Progenitor cell of endocrine pancreas (in vitro differentiated cells): ENCODE measurements at regions not wholly inside any gene's neighbourhood (a gene's known extent, or its start where the extent isn't known, plus 50 kb on each side); places are given as distances from the start of the nearest gene placed in this dataset.

ENCODE experiments used
- DNase-seq: peaks from one replicate; pipeline ENCODE4 v3.0.0; 2021; ENCODE audit warnings: low spot score; ENCODE audit not compliant: unreplicated experiment
- H3K27ac Mint-ChIP-seq: 2 replicates; pipeline ENCODE4 v1.8.0; 2021; ENCODE audit warnings: mild to moderate bottlenecking, moderate library complexity, mixed read lengths
- H3K27me3 Mint-ChIP-seq: 2 replicates; pipeline ENCODE4 v1.8.0; 2021; ENCODE audit warnings: mixed read lengths
- H3K36me3 Mint-ChIP-seq: 2 replicates; pipeline ENCODE4 v1.8.0; 2022; ENCODE audit warnings: mixed read lengths; ENCODE audit not compliant: insufficient read depth
- H3K4me1 Mint-ChIP-seq: 2 replicates; pipeline ENCODE4 v1.8.0; 2021; ENCODE audit warnings: low read depth, mixed read lengths
- H3K4me3 Mint-ChIP-seq: 2 replicates; pipeline ENCODE4 v1.8.0; 2021; ENCODE audit warnings: low read depth, mild to moderate bottlenecking, moderate library complexity, mixed read lengths
- H3K9me3 Mint-ChIP-seq: 2 replicates; pipeline ENCODE4 v1.8.0; 2021; ENCODE audit warnings: low read depth, mixed read lengths
- CTCF ChIP-seq: fragments of 200-600 bp; sonication (generic); IDR thresholded peaks from one replicate; pipeline ENCODE4 v1.5.0; 2021; ENCODE audit warnings: antibody characterized with exemption, mild to moderate bottlenecking; ENCODE audit not compliant: unreplicated experiment

- H3K36me3 Mint-ChIP-seq: no peaks in the 10 kb centered on the region
- peaks cover 15% of the 10 kb centered on the region for H3K9me3 Mint-ChIP-seq
- DNase-seq: no peak
- H3K27me3 Mint-ChIP-seq: peaks cover 4% of the 10 kb centered on the region
- H3K27ac Mint-ChIP-seq: no peak overlapping the region
- no peak for TF ChIP-seq CTCF
- H3K4me1 Mint-ChIP-seq: no peaks in the 10 kb centered on the region
- no peak overlapping the region for H3K4me3 Mint-ChIP-seq
Measured at GRCh38 chr1:4916610-4917009, 262.2 kb downstream of the AJAP1 start.

GRCh38 chr1:4915154-4915553 is 260.7 kb downstream of the AJAP1 start:
- DNase-seq: no peak
- Mint-ChIP-seq H3K27me3 (peaks cover 4% of the 10 kb centered on the region), H3K36me3 (no peaks in the 10 kb centered on the region), H3K9me3 (peaks cover 11% of the 10 kb centered on the region), H3K27ac (no peak overlapping the region), H3K4me3 (no peak overlapping the region), H3K4me1 (peaks cover 3% of the 10 kb centered on the region)
- TF ChIP-seq CTCF: no peak

GRCh38 chr1:4908486-4908885 is 254.1 kb downstream of the AJAP1 start:
- H3K9me3 Mint-ChIP-seq: no peaks in the 10 kb centered on the region
- no peaks in the 10 kb centered on the region for H3K27me3 Mint-ChIP-seq
- DNase-seq: no peak
- H3K36me3 Mint-ChIP-seq: no peaks in the 10 kb centered on the region
- TF ChIP-seq CTCF: no peak
- H3K27ac Mint-ChIP-seq: no peak overlapping the region
- peaks cover 3% of the 10 kb centered on the region for H3K4me1 Mint-ChIP-seq
- no peak overlapping the region for H3K4me3 Mint-ChIP-seq

GRCh38 chr1:4894566-4894965 is 240.2 kb downstream of the AJAP1 start:
- Mint-ChIP-seq H3K4me1 (peaks cover 4% of the 10 kb centered on the region), H3K27me3 (peaks cover 14% of the 10 kb centered on the region), H3K27ac (no peak overlapping the region), H3K4me3 (no peak overlapping the region), H3K36me3 (no peaks in the 10 kb centered on the region), H3K9me3 (peaks cover 8% of the 10 kb centered on the region)
- DNase-seq: no peak
- TF ChIP-seq CTCF: no peak

GRCh38 chr1:4880626-4881025 is 226.2 kb downstream of the AJAP1 start:
- H3K27ac Mint-ChIP-seq: no peak overlapping the region

More at GRCh38 chr1:4880626-4881025, 226.2 kb downstream of the AJAP1 start:
- no peak for TF ChIP-seq CTCF
- peaks cover 12% of the 10 kb centered on the region for H3K9me3 Mint-ChIP-seq
- H3K4me3 Mint-ChIP-seq: no peak overlapping the region
- H3K4me1 Mint-ChIP-seq: no peaks in the 10 kb centered on the region
- no peak for DNase-seq
- no peaks in the 10 kb centered on the region for H3K36me3 Mint-ChIP-seq
- H3K27me3 Mint-ChIP-seq: no peaks in the 10 kb centered on the region
